ENCODE measurements at regions not wholly inside any gene's neighbourhood (a gene's known extent, or its start where the extent isn't known, plus 50 kb on each side); places are given as distances from the start of the nearest gene placed in this dataset.

DNA sequence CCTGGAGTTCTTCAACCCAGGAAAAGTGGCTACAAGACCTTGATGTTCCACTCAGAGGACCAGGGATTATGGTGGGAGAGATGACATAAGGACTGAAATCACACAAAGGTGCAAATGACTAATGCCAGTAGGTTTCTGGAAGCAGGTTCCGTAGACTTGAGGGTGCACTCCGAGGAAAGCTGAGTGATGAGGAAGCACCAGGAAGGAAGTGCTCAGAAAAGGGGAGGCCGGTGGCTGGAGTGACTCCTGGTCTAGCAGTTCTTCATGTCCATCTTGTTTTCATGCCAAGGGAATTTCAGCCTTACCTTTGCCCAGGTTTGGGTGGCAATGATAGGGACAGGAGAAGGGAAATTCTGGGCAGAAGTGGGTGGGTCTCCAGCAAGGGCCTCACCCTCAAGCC is 74.5 kb downstream of the TMEM17 start:
- TF ChIP-seq, protein P1, sequence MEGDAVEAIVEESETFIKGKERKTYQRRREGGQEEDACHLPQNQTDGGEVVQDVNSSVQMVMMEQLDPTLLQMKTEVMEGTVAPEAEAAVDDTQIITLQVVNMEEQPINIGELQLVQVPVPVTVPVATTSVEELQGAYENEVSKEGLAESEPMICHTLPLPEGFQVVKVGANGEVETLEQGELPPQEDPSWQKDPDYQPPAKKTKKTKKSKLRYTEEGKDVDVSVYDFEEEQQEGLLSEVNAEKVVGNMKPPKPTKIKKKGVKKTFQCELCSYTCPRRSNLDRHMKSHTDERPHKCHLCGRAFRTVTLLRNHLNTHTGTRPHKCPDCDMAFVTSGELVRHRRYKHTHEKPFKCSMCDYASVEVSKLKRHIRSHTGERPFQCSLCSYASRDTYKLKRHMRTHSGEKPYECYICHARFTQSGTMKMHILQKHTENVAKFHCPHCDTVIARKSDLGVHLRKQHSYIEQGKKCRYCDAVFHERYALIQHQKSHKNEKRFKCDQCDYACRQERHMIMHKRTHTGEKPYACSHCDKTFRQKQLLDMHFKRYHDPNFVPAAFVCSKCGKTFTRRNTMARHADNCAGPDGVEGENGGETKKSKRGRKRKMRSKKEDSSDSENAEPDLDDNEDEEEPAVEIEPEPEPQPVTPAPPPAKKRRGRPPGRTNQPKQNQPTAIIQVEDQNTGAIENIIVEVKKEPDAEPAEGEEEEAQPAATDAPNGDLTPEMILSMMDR (IDR thresholded peaks at IDR 0.05; ENCODE audit: low read depth, low read length, missing input control), result no peak
- TF ChIP-seq, protein P2, sequence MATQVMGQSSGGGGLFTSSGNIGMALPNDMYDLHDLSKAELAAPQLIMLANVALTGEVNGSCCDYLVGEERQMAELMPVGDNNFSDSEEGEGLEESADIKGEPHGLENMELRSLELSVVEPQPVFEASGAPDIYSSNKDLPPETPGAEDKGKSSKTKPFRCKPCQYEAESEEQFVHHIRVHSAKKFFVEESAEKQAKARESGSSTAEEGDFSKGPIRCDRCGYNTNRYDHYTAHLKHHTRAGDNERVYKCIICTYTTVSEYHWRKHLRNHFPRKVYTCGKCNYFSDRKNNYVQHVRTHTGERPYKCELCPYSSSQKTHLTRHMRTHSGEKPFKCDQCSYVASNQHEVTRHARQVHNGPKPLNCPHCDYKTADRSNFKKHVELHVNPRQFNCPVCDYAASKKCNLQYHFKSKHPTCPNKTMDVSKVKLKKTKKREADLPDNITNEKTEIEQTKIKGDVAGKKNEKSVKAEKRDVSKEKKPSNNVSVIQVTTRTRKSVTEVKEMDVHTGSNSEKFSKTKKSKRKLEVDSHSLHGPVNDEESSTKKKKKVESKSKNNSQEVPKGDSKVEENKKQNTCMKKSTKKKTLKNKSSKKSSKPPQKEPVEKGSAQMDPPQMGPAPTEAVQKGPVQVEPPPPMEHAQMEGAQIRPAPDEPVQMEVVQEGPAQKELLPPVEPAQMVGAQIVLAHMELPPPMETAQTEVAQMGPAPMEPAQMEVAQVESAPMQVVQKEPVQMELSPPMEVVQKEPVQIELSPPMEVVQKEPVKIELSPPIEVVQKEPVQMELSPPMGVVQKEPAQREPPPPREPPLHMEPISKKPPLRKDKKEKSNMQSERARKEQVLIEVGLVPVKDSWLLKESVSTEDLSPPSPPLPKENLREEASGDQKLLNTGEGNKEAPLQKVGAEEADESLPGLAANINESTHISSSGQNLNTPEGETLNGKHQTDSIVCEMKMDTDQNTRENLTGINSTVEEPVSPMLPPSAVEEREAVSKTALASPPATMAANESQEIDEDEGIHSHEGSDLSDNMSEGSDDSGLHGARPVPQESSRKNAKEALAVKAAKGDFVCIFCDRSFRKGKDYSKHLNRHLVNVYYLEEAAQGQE (IDR thresholded peaks at IDR 0.05), result no peak
- no peak for TF ChIP-seq RAD21 (IDR thresholded peaks at IDR 0.05)
- no peak for TF ChIP-seq YY1 (IDR thresholded peaks at IDR 0.05)
- TF ChIP-seq GABPA (IDR thresholded peaks at IDR 0.05 in 1 of 2, conservative IDR thresholded peaks at IDR 0.05 in 1 of 2), result no peak
- TF ChIP-seq SP1 (IDR thresholded peaks at IDR 0.05), result no peak

All from liver (tissue), 3 donors.